Inflammatory macrophage treated with lipopolysaccharide for 1 hour (primary cell): ENCODE measurements at regions not wholly inside any gene's neighbourhood (a gene's known extent, or its start where the extent isn't known, plus 50 kb on each side); places are given as distances from the start of the nearest gene placed in this dataset.

Experiments used
- DNase-seq, 2 donors: peaks; one replicate each; pipeline ENCODE4 v3.0.0-alpha.2; 2020 to 2022

GRCh38 chr2:45138904-45139303 lies 129.7 kb upstream of the SIX2 start:
- DNase-seq, result no peak

- no peak for DNase-seq
Observed at GRCh38 chr2:45137966-45138695, 128.9 kb upstream of the SIX2 start.

- peak; percentile 64 to 71 for DNase-seq
Observed at GRCh38 chr2:45134726-45135125, 125.5 kb upstream of the SIX2 start.

- peak; percentile 11 to 28 for DNase-seq
Observed at GRCh38 chr2:45134014-45134413, 124.8 kb upstream of the SIX2 start.

GRCh38 chr2:45132551-45132950 lies 123.3 kb upstream of the SIX2 start:
- no peak for DNase-seq

DNA sequence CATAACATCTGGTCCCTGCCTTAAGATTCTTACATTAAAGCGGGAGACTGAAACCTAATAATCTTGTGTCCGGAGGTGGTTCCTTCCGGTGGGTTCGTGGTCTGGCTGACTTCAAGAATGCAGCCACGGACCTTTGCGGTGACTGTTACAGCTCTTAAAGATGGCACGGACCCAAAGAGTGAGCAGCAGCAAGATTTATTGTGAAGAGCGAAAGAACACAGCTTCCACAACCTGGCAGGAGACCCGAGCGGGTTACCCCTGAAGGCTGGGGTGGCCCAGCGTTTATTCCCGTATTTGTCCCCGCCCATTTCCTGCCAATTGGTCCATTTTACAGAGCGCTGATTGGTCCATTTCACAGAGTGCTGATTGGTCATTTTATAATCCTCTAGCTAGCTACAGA lies 122.3 kb upstream of the SIX2 start:
- DNase-seq, result no peak

DNA sequence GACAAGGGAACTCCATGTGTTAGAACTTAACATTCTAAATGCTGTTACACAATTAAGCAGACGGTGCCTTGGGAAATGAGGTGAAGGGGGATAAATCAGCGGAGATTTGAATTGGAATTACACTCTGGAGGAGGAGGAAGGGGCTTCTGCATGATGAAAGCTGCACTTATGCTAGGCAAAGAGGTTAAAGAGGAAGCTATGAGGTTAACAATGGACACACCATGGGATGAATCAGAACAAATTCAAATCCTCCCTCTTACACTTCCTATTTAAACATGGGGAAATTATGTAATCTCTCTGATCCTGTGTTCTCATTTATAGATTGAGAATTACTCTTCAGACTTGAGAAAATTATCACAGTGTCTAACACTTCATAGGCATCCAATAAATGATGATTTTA lies 121.5 kb upstream of the SIX2 start:
- DNase-seq, result peak; percentile 69 to 81

GRCh38 chr2:45128580-45128997 lies 119.3 kb upstream of the SIX2 start:
- peak; percentile 2 to 9 for DNase-seq

DNA sequence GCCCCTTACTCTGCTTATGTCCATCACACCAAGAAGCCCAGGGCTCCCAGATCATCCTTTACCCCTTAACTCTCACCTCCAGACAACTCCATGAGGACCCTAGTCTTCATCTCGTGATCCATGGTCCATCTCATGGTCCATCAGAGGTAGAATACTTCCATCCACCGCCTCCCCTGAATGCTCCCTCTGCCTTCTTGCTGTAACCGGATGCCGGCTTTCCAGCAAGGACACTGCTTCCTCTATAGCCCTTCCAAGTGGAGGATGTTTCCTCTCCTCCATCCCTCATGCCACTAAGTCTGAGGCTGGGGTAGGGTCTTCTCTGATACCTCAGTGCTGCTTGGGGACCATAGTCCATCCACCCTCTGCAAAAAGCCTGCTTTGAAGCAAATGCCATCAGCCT lies 118.6 kb upstream of the SIX2 start:
- DNase-seq, result no peak

DNA sequence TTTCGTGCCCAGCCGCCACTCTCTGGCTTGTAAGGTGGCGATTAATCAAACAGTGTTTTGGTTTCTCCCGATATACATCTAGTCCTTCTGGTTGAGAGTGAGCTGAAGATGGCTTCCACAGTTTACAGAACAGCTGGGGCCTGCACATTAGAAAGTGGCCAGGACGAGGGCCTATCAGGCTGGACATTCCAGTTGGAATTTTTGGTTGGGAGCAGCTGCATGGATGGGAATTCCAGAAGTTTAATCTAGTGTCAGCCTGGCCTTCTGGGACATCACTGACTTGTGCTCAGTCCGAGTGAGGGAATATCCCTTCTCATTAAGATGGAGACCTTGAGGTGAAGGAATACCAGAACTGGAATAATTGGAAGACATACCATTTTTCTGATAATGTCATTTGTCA lies 118.1 kb upstream of the SIX2 start:
- DNase-seq, result no peak

DNA sequence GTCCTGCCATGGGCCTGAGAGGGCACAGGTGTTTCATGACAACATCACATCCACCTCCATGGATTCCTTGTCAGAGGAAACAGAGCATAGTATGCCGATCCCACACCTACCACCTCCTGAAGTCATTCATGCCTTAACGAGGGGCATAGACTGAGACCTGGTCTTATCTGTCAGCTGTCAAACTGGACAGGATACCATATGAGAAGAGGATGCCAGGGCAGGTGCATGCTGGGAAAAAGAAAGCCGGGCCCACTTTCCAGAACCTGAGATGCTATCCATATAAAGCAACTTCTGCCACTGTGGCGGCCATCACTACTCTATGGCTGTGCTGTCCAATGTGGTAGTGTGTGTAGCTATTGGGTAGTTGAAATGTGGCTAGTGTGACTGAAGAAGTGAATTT lies 116.0 kb upstream of the SIX2 start:
- no peak for DNase-seq

- DNase-seq, result no peak
Observed at GRCh38 chr2:45124456-45124855, 115.2 kb upstream of the SIX2 start.

GRCh38 chr2:45123521-45124191 lies 114.4 kb upstream of the SIX2 start:
- DNase-seq, result no peak

- DNase-seq, result no peak
Observed at GRCh38 chr2:45123065-45123464, 113.8 kb upstream of the SIX2 start.

- DNase-seq, result no peak
Observed at GRCh38 chr2:45121236-45121927, 112.1 kb upstream of the SIX2 start.

DNA sequence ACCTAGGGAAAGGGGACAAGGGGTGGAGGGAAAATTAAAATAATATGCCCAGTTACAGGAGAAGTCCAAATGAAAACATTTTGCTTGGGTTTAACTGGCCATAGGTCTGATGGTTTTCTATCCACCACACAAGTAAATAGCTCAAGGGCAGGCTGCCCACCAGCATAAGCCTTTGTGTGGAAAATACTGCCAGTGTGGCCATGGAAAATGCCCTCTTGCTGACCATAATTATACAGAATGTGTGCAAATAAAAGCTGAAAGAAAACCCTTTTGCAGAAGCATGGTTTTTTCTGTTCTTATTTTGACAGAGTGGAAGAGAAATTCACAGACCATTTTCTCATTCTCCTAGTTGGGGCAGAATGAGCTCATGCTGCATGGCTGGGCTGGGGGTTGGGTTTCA lies 111.3 kb upstream of the SIX2 start:
- DNase-seq, result no peak

DNA sequence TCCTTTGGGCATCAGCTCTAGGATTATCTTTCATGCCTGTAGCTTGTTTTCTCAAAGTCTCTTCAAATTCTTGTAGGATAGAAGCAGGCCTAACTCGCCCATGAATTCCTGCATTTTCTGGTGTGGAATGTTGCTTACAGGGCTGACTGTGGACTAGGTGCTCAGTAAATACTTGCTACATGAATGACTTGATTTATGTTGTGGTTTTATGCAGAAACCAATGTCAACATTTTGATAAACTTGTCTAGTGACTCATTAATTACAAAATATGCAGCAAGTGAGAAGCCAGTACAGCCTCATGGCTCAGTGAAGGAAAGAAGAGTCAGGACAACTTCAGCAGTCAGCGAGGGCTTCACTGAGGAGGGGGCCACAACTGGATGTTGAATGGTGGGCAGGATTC lies 110.6 kb upstream of the SIX2 start:
- DNase-seq, result no peak

GRCh38 chr2:45119038-45119437 lies 109.8 kb upstream of the SIX2 start:
- DNase-seq, result no peak

GRCh38 chr2:45117383-45117782 lies 108.1 kb upstream of the SIX2 start:
- DNase-seq, result no peak

DNA sequence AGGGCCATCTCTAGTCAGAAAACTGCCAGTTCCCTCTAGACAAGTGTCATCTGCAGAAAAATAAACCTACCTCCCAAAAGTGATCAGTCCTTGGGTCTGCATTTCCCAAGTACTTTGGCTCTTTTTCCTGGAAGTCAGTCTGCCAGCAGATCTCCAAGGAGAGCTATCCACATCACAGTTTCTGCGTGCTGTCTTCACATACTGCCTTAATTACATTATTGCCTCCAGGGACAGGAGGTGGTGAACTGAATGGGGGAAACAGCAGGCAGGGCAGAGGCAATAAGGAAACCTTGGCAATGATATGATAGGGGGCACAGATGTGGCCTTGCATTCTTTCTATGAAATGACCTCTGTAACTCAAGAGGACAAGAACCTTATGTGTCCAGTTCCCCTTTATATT lies 105.9 kb upstream of the SIX2 start:
- no peak for DNase-seq

DNA sequence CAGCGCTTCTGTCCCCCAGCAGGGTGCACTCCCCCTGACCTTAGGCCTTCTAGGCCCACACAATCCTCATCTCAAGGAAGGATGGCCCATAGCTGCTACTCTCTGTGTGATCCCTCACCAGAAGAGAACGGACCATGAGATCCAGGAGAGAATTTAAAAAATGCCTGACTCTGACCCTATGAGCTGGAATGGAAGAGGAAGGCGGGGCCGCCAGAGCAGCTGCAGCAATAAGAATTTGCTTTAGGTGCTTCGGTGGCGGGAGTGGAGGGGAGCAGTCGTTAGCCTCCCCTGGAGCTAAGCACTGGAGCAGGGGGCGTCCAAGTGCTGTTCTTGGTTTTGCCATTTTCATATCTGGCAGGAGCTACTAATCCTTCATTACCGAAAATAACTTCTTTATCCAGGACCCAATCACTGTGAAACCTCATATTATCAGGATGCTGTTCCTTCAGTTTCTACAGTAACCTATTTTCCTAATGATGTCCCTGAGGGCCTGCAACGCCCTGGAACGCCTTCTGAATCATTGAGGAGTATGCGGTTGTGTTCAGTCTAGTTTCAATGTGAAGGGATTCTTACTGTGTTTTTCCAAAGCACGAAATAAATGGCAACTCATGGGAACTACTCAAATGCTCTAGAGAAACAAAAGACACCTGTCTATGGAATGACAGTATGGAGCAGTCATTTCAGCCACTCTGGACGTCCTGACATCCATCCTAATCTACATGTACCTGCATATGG lies 105.1 kb upstream of the SIX2 start:
- no peak for DNase-seq

DNA sequence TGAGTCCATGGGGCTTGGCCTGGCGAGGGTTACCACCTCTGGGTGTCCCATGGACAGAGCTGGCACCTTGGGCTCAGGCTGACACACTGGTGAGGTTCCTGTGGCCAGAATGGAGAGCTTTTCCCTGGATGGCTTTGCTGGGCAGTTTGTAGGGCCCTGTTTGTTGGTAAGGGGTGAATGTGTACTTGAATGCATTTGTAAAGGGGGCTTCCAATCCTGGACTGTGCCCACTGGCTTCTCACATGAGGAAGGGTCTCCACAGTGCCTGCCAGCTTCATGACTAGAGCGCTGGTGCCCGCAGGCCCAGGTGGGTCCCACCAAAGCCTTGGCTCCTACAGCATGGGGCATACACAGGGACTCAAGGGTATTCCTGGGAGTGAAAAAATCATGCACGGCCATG lies 103.5 kb upstream of the SIX2 start:
- DNase-seq, result no peak

- no peak for DNase-seq
Observed at GRCh38 chr2:45105050-45105582, 95.9 kb upstream of the SIX2 start.
